ENCODE measurements at regions not wholly inside any gene's neighbourhood (a gene's known extent, or its start where the extent isn't known, plus 50 kb on each side); places are given as distances from the start of the nearest gene placed in this dataset.

GRCh38 chr16:26885674-26886073, 181.1 kb upstream of the C16orf82 start:
- 63 to 86% (median 78%) methylated on average over 1 of the region's 1 CpG for WGBS, 3 donors
- H3K4me3 ChIP-seq (ENCODE audit: low read depth in 1 of 3, low read length in 3 of 3) = no peak overlapping the region
- DNase-seq = no peak
- FAIRE-seq = no peak
- H3K9me3 ChIP-seq (ENCODE audit: control insufficient read depth in 2 of 2, insufficient read depth in 1 of 2, low read depth in 1 of 2, low read length in 1 of 2) = no peaks in the 10 kb centered on the region
- no peaks in the 10 kb centered on the region for H3K36me3 ChIP-seq (ENCODE audit: control insufficient read depth in 3 of 3, insufficient read depth in 2 of 3, low read depth in 1 of 3, low read length in 3 of 3)
- H3K27me3 ChIP-seq (ENCODE audit: control insufficient read depth in 3 of 3, insufficient read depth in 3 of 3, low read length in 3 of 3) = no peaks in the 10 kb centered on the region
- no peak overlapping the region for H3K27ac ChIP-seq (ENCODE audit: low read depth in 1 of 3, low read length in 2 of 3)
- H3K4me1 ChIP-seq (ENCODE audit: control insufficient read depth in 3 of 3, insufficient read depth in 2 of 3, low read depth in 1 of 3, low read length in 2 of 3) = no peaks in the 10 kb centered on the region

GRCh38 chr16:26889740-26890139, 177.0 kb upstream of the C16orf82 start:
- Histone ChIP-seq H3K9me3 (ENCODE audit: control insufficient read depth in 2 of 2, insufficient read depth in 1 of 2, low read depth in 1 of 2, low read length in 1 of 2) (no peaks in the 10 kb centered on the region), H3K27ac (ENCODE audit: low read depth in 1 of 3, low read length in 2 of 3) (no peak overlapping the region), H3K36me3 (ENCODE audit: control insufficient read depth in 3 of 3, insufficient read depth in 2 of 3, low read depth in 1 of 3, low read length in 3 of 3) (no peaks in the 10 kb centered on the region), H3K27me3 (ENCODE audit: control insufficient read depth in 3 of 3, insufficient read depth in 3 of 3, low read length in 3 of 3) (no peaks in the 10 kb centered on the region), H3K4me1 (ENCODE audit: control insufficient read depth in 3 of 3, insufficient read depth in 2 of 3, low read depth in 1 of 3, low read length in 2 of 3) (no peaks in the 10 kb centered on the region), H3K4me3 (ENCODE audit: low read depth in 1 of 3, low read length in 3 of 3) (no peak overlapping the region)
- FAIRE-seq = no peak
- 44 to 62% (median 56%) methylated on average over 2 of the region's 2 CpGs for WGBS, 3 donors
- no peak for DNase-seq

- no peak overlapping the region for H3K27ac ChIP-seq (ENCODE audit: low read depth in 1 of 3, low read length in 2 of 3)
- H3K4me3 ChIP-seq (ENCODE audit: low read depth in 1 of 3, low read length in 3 of 3) = no peak overlapping the region
- H3K4me1 ChIP-seq (ENCODE audit: control insufficient read depth in 3 of 3, insufficient read depth in 2 of 3, low read depth in 1 of 3, low read length in 2 of 3) = no peaks in the 10 kb centered on the region
- no peaks in the 10 kb centered on the region for H3K9me3 ChIP-seq (ENCODE audit: control insufficient read depth in 2 of 2, insufficient read depth in 1 of 2, low read depth in 1 of 2, low read length in 1 of 2)
- no peaks in the 10 kb centered on the region for H3K36me3 ChIP-seq (ENCODE audit: control insufficient read depth in 3 of 3, insufficient read depth in 2 of 3, low read depth in 1 of 3, low read length in 3 of 3)
- no peaks in the 10 kb centered on the region for H3K27me3 ChIP-seq (ENCODE audit: control insufficient read depth in 3 of 3, insufficient read depth in 3 of 3, low read length in 3 of 3)
- no peak for DNase-seq
- FAIRE-seq = no peak
Observed at GRCh38 chr16:26898200-26898599, 168.5 kb upstream of the C16orf82 start.

GRCh38 chr16:26901196-26901861, 165.4 kb upstream of the C16orf82 start:
- FAIRE-seq (no peak), DNase-seq (no peak)
- 73 to 81% (median 74%) methylated on average over 6 of the region's 6 CpGs for WGBS, 3 donors
- H3K4me1 ChIP-seq (ENCODE audit: control insufficient read depth in 3 of 3, insufficient read depth in 2 of 3, low read depth in 1 of 3, low read length in 2 of 3) = no peaks in the 10 kb centered on the region
- no peak overlapping the region for H3K4me3 ChIP-seq (ENCODE audit: low read depth in 1 of 3, low read length in 3 of 3)
- H3K9me3 ChIP-seq (ENCODE audit: control insufficient read depth in 2 of 2, insufficient read depth in 1 of 2, low read depth in 1 of 2, low read length in 1 of 2) = no peaks in the 10 kb centered on the region
- no peaks in the 10 kb centered on the region for H3K27me3 ChIP-seq (ENCODE audit: control insufficient read depth in 3 of 3, insufficient read depth in 3 of 3, low read length in 3 of 3)
- no peak overlapping the region for H3K27ac ChIP-seq (ENCODE audit: low read depth in 1 of 3, low read length in 2 of 3)
- H3K36me3 ChIP-seq (ENCODE audit: control insufficient read depth in 3 of 3, insufficient read depth in 2 of 3, low read depth in 1 of 3, low read length in 3 of 3) = no peaks in the 10 kb centered on the region

- H3K27me3 ChIP-seq (ENCODE audit: control insufficient read depth in 3 of 3, insufficient read depth in 3 of 3, low read length in 3 of 3) = no peaks in the 10 kb centered on the region
- H3K36me3 ChIP-seq (ENCODE audit: control insufficient read depth in 3 of 3, insufficient read depth in 2 of 3, low read depth in 1 of 3, low read length in 3 of 3) = no peaks in the 10 kb centered on the region
- H3K9me3 ChIP-seq (ENCODE audit: control insufficient read depth in 2 of 2, insufficient read depth in 1 of 2, low read depth in 1 of 2, low read length in 1 of 2) = no peaks in the 10 kb centered on the region
- DNase-seq = no peak
- H3K4me1 ChIP-seq (ENCODE audit: control insufficient read depth in 3 of 3, insufficient read depth in 2 of 3, low read depth in 1 of 3, low read length in 2 of 3) = no peaks in the 10 kb centered on the region
- no peak overlapping the region for H3K27ac ChIP-seq (ENCODE audit: low read depth in 1 of 3, low read length in 2 of 3)
- no peak for FAIRE-seq
- no peak overlapping the region for H3K4me3 ChIP-seq (ENCODE audit: low read depth in 1 of 3, low read length in 3 of 3)
Observed at GRCh38 chr16:26901983-26902382, 164.7 kb upstream of the C16orf82 start.

GRCh38 chr16:26905336-26905735, 161.4 kb upstream of the C16orf82 start:
- Histone ChIP-seq H3K4me3 (ENCODE audit: low read depth in 1 of 3, low read length in 3 of 3) (no peak overlapping the region), H3K36me3 (ENCODE audit: control insufficient read depth in 3 of 3, insufficient read depth in 2 of 3, low read depth in 1 of 3, low read length in 3 of 3) (no peaks in the 10 kb centered on the region), H3K4me1 (ENCODE audit: control insufficient read depth in 3 of 3, insufficient read depth in 2 of 3, low read depth in 1 of 3, low read length in 2 of 3) (no peaks in the 10 kb centered on the region), H3K27ac (ENCODE audit: low read depth in 1 of 3, low read length in 2 of 3) (no peak overlapping the region), H3K27me3 (ENCODE audit: control insufficient read depth in 3 of 3, insufficient read depth in 3 of 3, low read length in 3 of 3) (no peaks in the 10 kb centered on the region), H3K9me3 (ENCODE audit: control insufficient read depth in 2 of 2, insufficient read depth in 1 of 2, low read depth in 1 of 2, low read length in 1 of 2) (no peaks in the 10 kb centered on the region)
- DNase-seq (no peak), FAIRE-seq (no peak)
- WGBS, 3 donors = 66 to 77% (median 72%) methylated on average over 2 of the region's 2 CpGs

- Histone ChIP-seq H3K36me3 (ENCODE audit: control insufficient read depth in 3 of 3, insufficient read depth in 2 of 3, low read depth in 1 of 3, low read length in 3 of 3) (no peaks in the 10 kb centered on the region), H3K27me3 (ENCODE audit: control insufficient read depth in 3 of 3, insufficient read depth in 3 of 3, low read length in 3 of 3) (no peaks in the 10 kb centered on the region), H3K9me3 (ENCODE audit: control insufficient read depth in 2 of 2, insufficient read depth in 1 of 2, low read depth in 1 of 2, low read length in 1 of 2) (no peaks in the 10 kb centered on the region), H3K4me1 (ENCODE audit: control insufficient read depth in 3 of 3, insufficient read depth in 2 of 3, low read depth in 1 of 3, low read length in 2 of 3) (no peaks in the 10 kb centered on the region), H3K4me3 (ENCODE audit: low read depth in 1 of 3, low read length in 3 of 3) (no peak overlapping the region), H3K27ac (ENCODE audit: low read depth in 1 of 3, low read length in 2 of 3) (no peak overlapping the region)
- DNase-seq (no peak), FAIRE-seq (no peak)
- 53 to 71% (median 66%) methylated on average over 4 of the region's 4 CpGs for WGBS, 3 donors
Observed at GRCh38 chr16:26909623-26910022, 157.1 kb upstream of the C16orf82 start.

- no peak overlapping the region for H3K4me3 ChIP-seq (ENCODE audit: low read depth in 1 of 3, low read length in 3 of 3)
- H3K9me3 ChIP-seq (ENCODE audit: control insufficient read depth in 2 of 2, insufficient read depth in 1 of 2, low read depth in 1 of 2, low read length in 1 of 2) = no peaks in the 10 kb centered on the region
- FAIRE-seq (no peak), DNase-seq (no peak)
- no peaks in the 10 kb centered on the region for H3K4me1 ChIP-seq (ENCODE audit: control insufficient read depth in 3 of 3, insufficient read depth in 2 of 3, low read depth in 1 of 3, low read length in 2 of 3)
- H3K27me3 ChIP-seq (ENCODE audit: control insufficient read depth in 3 of 3, insufficient read depth in 3 of 3, low read length in 3 of 3) = no peaks in the 10 kb centered on the region
- H3K36me3 ChIP-seq (ENCODE audit: control insufficient read depth in 3 of 3, insufficient read depth in 2 of 3, low read depth in 1 of 3, low read length in 3 of 3) = no peaks in the 10 kb centered on the region
- no peak overlapping the region for H3K27ac ChIP-seq (ENCODE audit: low read depth in 1 of 3, low read length in 2 of 3)
- 42 to 52% (median 43%) methylated on average over 2 of the region's 2 CpGs for WGBS, 3 donors
Observed at GRCh38 chr16:26911436-26911835, 155.3 kb upstream of the C16orf82 start.

GRCh38 chr16:26913851-26914250, 152.9 kb upstream of the C16orf82 start:
- DNase-seq (no peak), FAIRE-seq (no peak)
- WGBS, 3 donors = 80 to 81% (median 81%) methylated on average over 6 of the region's 6 CpGs

More at GRCh38 chr16:26913851-26914250, 152.9 kb upstream of the C16orf82 start:
- H3K36me3 ChIP-seq (ENCODE audit: control insufficient read depth in 3 of 3, insufficient read depth in 2 of 3, low read depth in 1 of 3, low read length in 3 of 3) = no peaks in the 10 kb centered on the region
- H3K9me3 ChIP-seq (ENCODE audit: control insufficient read depth in 2 of 2, insufficient read depth in 1 of 2, low read depth in 1 of 2, low read length in 1 of 2) = no peaks in the 10 kb centered on the region
- no peaks in the 10 kb centered on the region for H3K4me1 ChIP-seq (ENCODE audit: control insufficient read depth in 3 of 3, insufficient read depth in 2 of 3, low read depth in 1 of 3, low read length in 2 of 3)
- no peak overlapping the region for H3K27ac ChIP-seq (ENCODE audit: low read depth in 1 of 3, low read length in 2 of 3)
- no peaks in the 10 kb centered on the region for H3K27me3 ChIP-seq (ENCODE audit: control insufficient read depth in 3 of 3, insufficient read depth in 3 of 3, low read length in 3 of 3)
- H3K4me3 ChIP-seq (ENCODE audit: low read depth in 1 of 3, low read length in 3 of 3) = no peak overlapping the region

Measured in small intestine (tissue), 7 donors.